Liver (tissue), 8 donors: ENCODE measurements at regions not wholly inside any gene's neighbourhood (a gene's known extent, or its start where the extent isn't known, plus 50 kb on each side); places are given as distances from the start of the nearest gene placed in this dataset.

Source experiments
- DNase-seq: peaks from one replicate; pipeline ENCODE4 v3.0.0-alpha.2; 2017; ENCODE audit warnings: low spot score
- H3K27ac ChIP-seq, 2 donors: one replicate each; pipeline ENCODE4 v1.7.0; 2013; ENCODE audit warnings: inconsistent platforms in 2 of 2, low read length in 2 of 2, control low read depth in 1 of 2, low read depth in 1 of 2, mild to moderate bottlenecking in 1 of 2
- H3K27me3 ChIP-seq, 4 donors: one replicate each; pipeline versions ENCODE4 v1.6.1 to v1.7.0; 2013; ENCODE audit warnings: low read length in 3 of 4, inconsistent platforms in 1 of 4, mild to moderate bottlenecking in 1 of 4, moderate library complexity in 1 of 4; ENCODE audit not compliant: control insufficient read depth in 4 of 4, insufficient read depth in 4 of 4
- H3K36me3 ChIP-seq, 4 donors: one replicate each; pipeline versions ENCODE4 v1.6.1 to v1.7.0; 2013; ENCODE audit warnings: low read length in 3 of 4, mild to moderate bottlenecking in 3 of 4, low read depth in 1 of 4, moderate library complexity in 1 of 4; ENCODE audit not compliant: control insufficient read depth in 4 of 4, insufficient read depth in 3 of 4
- H3K4me1 ChIP-seq, 4 donors: one replicate each; pipeline versions ENCODE4 v1.6.1 to v1.7.0; 2013; ENCODE audit warnings: low read length in 3 of 4, mild to moderate bottlenecking in 3 of 4, moderate library complexity in 1 of 4; ENCODE audit not compliant: control insufficient read depth in 4 of 4, insufficient read depth in 4 of 4
- H3K4me3 ChIP-seq, 3 donors: one replicate each; pipeline versions ENCODE4 v1.6.1 to v1.7.0; 2013; ENCODE audit warnings: low read length in 3 of 3, control low read depth in 1 of 3, low read depth in 1 of 3, mild to moderate bottlenecking in 1 of 3
- H3K9ac ChIP-seq, 2 donors: one replicate each; pipeline ENCODE4 v1.7.0; 2013; ENCODE audit warnings: low read length in 2 of 2, mild to moderate bottlenecking in 2 of 2, moderate library complexity in 2 of 2, control low read depth in 1 of 2, low read depth in 1 of 2
- H3K9me3 ChIP-seq, 4 donors: one replicate each; pipeline versions ENCODE4 v1.6.1 to v1.7.0; 2013; ENCODE audit warnings: low read length in 3 of 4; ENCODE audit not compliant: control insufficient read depth in 4 of 4
- ATF3 ChIP-seq: IDR thresholded peaks from 2 replicates; pipeline ENCODE4 v1.6.1; 2016; ENCODE audit warnings: antibody characterized with exemption
- CTCF ChIP-seq: fragments of 150-350 bp; IDR thresholded peaks from 2 replicates; pipeline ENCODE4 v1.5.1; 2017; ENCODE audit warnings: improper control_type of control experiment, low read depth, low read length; ENCODE audit not compliant: missing input control
- EGR1 ChIP-seq, 2 donors: IDR thresholded peaks; 2 replicates each; pipeline ENCODE4 v1.6.1; 2016 to 2018; ENCODE audit warnings: antibody characterized with exemption in 2 of 2, low read depth in 2 of 2
- FOXA1 ChIP-seq: IDR thresholded peaks from 2 replicates; pipeline ENCODE4 v1.6.1; 2016; ENCODE audit warnings: antibody characterized with exemption
- FOXA2 ChIP-seq: IDR thresholded peaks from 2 replicates; pipeline ENCODE4 v1.6.1; 2016; ENCODE audit warnings: antibody characterized with exemption
- GABPA ChIP-seq, 2 donors: IDR thresholded peaks in 1 of 2; conservative IDR thresholded peaks in 1 of 2; 2 replicates each; pipeline ENCODE4 v1.6.1; 2016; ENCODE audit warnings: antibody characterized with exemption in 2 of 2, mild to moderate bottlenecking in 1 of 2, moderate library complexity in 1 of 2
- HNF4A ChIP-seq, 2 donors: conservative IDR thresholded peaks; 2 replicates each; pipeline ENCODE4 v1.6.1; 2016; ENCODE audit warnings: antibody characterized with exemption in 2 of 2, mild to moderate bottlenecking in 2 of 2
- JUND ChIP-seq, 2 donors: IDR thresholded peaks; 2 replicates each; pipeline ENCODE4 v1.6.1; 2016; ENCODE audit warnings: antibody characterized with exemption in 2 of 2
- MAX ChIP-seq: IDR thresholded peaks from 2 replicates; pipeline ENCODE4 v1.6.1; 2016; ENCODE audit warnings: antibody characterized with exemption
- RAD21 ChIP-seq, 2 donors: IDR thresholded peaks; 2 replicates each; pipeline ENCODE4 v1.6.1; 2016; ENCODE audit warnings: antibody characterized with exemption in 2 of 2, mild to moderate bottlenecking in 2 of 2
- REST ChIP-seq: IDR thresholded peaks from 2 replicates; pipeline ENCODE4 v1.6.1; 2016; ENCODE audit warnings: antibody characterized with exemption, mild to moderate bottlenecking
- RXRA ChIP-seq, 2 donors: IDR thresholded peaks; 2 replicates each; pipeline ENCODE4 v1.6.1; 2017 to 2018; ENCODE audit warnings: antibody characterized with exemption in 2 of 2, mild to moderate bottlenecking in 1 of 2
- SP1 ChIP-seq: IDR thresholded peaks from 2 replicates; pipeline ENCODE4 v1.6.1; 2018; ENCODE audit warnings: antibody characterized with exemption, mild to moderate bottlenecking
- TAF1 ChIP-seq: conservative IDR thresholded peaks from 2 replicates; pipeline ENCODE4 v1.6.1; 2016; ENCODE audit warnings: antibody characterized with exemption, mild to moderate bottlenecking
- YY1 ChIP-seq: IDR thresholded peaks from 2 replicates; pipeline ENCODE4 v1.6.1; 2016; ENCODE audit warnings: antibody characterized with exemption, mild to moderate bottlenecking
- WGBS: extraction: QIAGEN DNeasy Blood & Tissue Kit; methylation state at CpG from one replicate; pipeline ENCODE4 v1.1.7; 2013; 5-methylcytosine and 5-hydroxymethylcytosine counted together
- donor health status: healthy.
- donor health status: healthy.
- donor health status: healthy.
- donor health status: healthy.
- donor health status: healthy.

GRCh38 chr4:128649575-128650205 lies 159.8 kb upstream of the JADE1 start:
- TF ChIP-seq HNF4A (conservative IDR thresholded peaks at IDR 0.05) (peak in 1 of 2 donors; percentile 14), JUND (IDR thresholded peaks at IDR 0.05) (no peak)
- Histone ChIP-seq H3K27ac (no peak overlapping the region), H3K4me3 (no peak overlapping the region), H3K9ac (no peak overlapping the region), H3K27me3 (no peaks in the 10 kb centered on the region), H3K36me3 (no peaks in the 10 kb centered on the region), H3K4me1 (no peaks in the 10 kb centered on the region), H3K9me3 (peaks cover 0 to 3% (median 0%) of the 10 kb centered on the region in 4 donors)
- 13% methylated on average over 1 of the region's 1 CpG for WGBS
- DNase-seq: no peak

GRCh38 chr4:128649161-128649560 lies 160.3 kb upstream of the JADE1 start:
- 74% methylated on average over 1 of the region's 1 CpG for WGBS
- no peak for DNase-seq

More at GRCh38 chr4:128649161-128649560, 160.3 kb upstream of the JADE1 start:
- Histone ChIP-seq H3K9ac (no peak overlapping the region), H3K4me1 (no peaks in the 10 kb centered on the region), H3K27ac (no peak overlapping the region), H3K4me3 (no peak overlapping the region), H3K9me3 (peaks cover 0 to 3% (median 0%) of the 10 kb centered on the region in 4 donors), H3K36me3 (no peaks in the 10 kb centered on the region), H3K27me3 (no peaks in the 10 kb centered on the region)
- TF ChIP-seq JUND (IDR thresholded peaks at IDR 0.05) (no peak), FOXA2 (no peak), SP1 (no peak), MAX (no peak), EGR1 (IDR thresholded peaks at IDR 0.05; ENCODE audit: low read depth in 2 of 2) (no peak), ATF3 (no peak), REST (no peak), HNF4A (conservative IDR thresholded peaks at IDR 0.05) (no peak), TAF1 (no peak), RXRA (IDR thresholded peaks at IDR 0.05) (no peak), GABPA (IDR thresholded peaks at IDR 0.05 in 1 of 2, conservative IDR thresholded peaks at IDR 0.05 in 1 of 2) (no peak), RAD21 (IDR thresholded peaks at IDR 0.05) (no peak), FOXA1 (no peak), YY1 (no peak), CTCF (no peak)
